ENCODE measurements at regions not wholly inside any gene's neighbourhood (a gene's known extent, or its start where the extent isn't known, plus 50 kb on each side); places are given as distances from the start of the nearest gene placed in this dataset.
A peak's percentile ranks its signal among the peaks of the same experiment; 100 is the strongest.

- H3K27ac ChIP-seq (ENCODE audit: low read depth in 1 of 2, low read length in 1 of 2): no peak overlapping the region
- no peaks in the 10 kb centered on the region for H3K27me3 ChIP-seq (ENCODE audit: control insufficient read depth in 3 of 3, insufficient read depth in 3 of 3, low read length in 2 of 3)
- peaks cover 0 to 5% (median 2%) of the 10 kb centered on the region in 4 donors for H3K9me3 ChIP-seq (ENCODE audit: control insufficient read depth in 4 of 4, insufficient read depth in 3 of 4, low read length in 3 of 4)
- DNase-seq (no peak), ATAC-seq (ENCODE audit: insufficient read depth, low FRiP score) (no peak)
- H3K4me3 ChIP-seq: no peak overlapping the region
- H3K4me1 ChIP-seq (ENCODE audit: control insufficient read depth in 5 of 5, insufficient read depth in 5 of 5, low read length in 5 of 5): peaks cover 0 to 8% (median 0%) of the 10 kb centered on the region in 5 donors
- H3K36me3 ChIP-seq (ENCODE audit: control insufficient read depth in 4 of 4, insufficient read depth in 4 of 4, low read length in 4 of 4): no peaks in the 10 kb centered on the region
- TF ChIP-seq CTCF (IDR thresholded peaks at IDR 0.05; ENCODE audit: control extremely low read depth, extremely low read depth): no peak
- 74 to 83% methylated on average over 6 of the region's 6 CpGs for WGBS, 2 donors
- H3K9ac ChIP-seq (ENCODE audit: insufficient read depth in 1 of 2, low read length in 2 of 2): no peak overlapping the region
Observed at GRCh38 chr21:35107520-35107919, 58.4 kb upstream of the RUNX1 start.

- no peak for TF ChIP-seq CTCF (IDR thresholded peaks at IDR 0.05; ENCODE audit: control extremely low read depth, extremely low read depth)
- DNase-seq: no peak
- Histone ChIP-seq H3K27me3 (ENCODE audit: control insufficient read depth in 3 of 3, insufficient read depth in 3 of 3, low read length in 2 of 3) (no peaks in the 10 kb centered on the region), H3K9me3 (ENCODE audit: control insufficient read depth in 4 of 4, insufficient read depth in 3 of 4, low read length in 3 of 4) (peaks cover 0 to 5% (median 2%) of the 10 kb centered on the region in 4 donors), H3K9ac (ENCODE audit: insufficient read depth in 1 of 2, low read length in 2 of 2) (no peak overlapping the region), H3K4me1 (ENCODE audit: control insufficient read depth in 5 of 5, insufficient read depth in 5 of 5, low read length in 5 of 5) (peaks cover 0 to 10% (median 0%) of the 10 kb centered on the region in 5 donors), H3K36me3 (ENCODE audit: control insufficient read depth in 4 of 4, insufficient read depth in 4 of 4, low read length in 4 of 4) (no peaks in the 10 kb centered on the region), H3K27ac (ENCODE audit: low read depth in 1 of 2, low read length in 1 of 2) (no peak overlapping the region), H3K4me3 (no peak overlapping the region)
- ATAC-seq (ENCODE audit: insufficient read depth, low FRiP score): no peak
- WGBS, 2 donors: 65 to 79% methylated on average over 11 of the region's 11 CpGs
Observed at GRCh38 chr21:35106246-35106835, 57.2 kb upstream of the RUNX1 start.

- no peak overlapping the region for H3K4me3 ChIP-seq
- H3K9me3 ChIP-seq (ENCODE audit: control insufficient read depth in 4 of 4, insufficient read depth in 3 of 4, low read length in 3 of 4): peaks cover 0 to 1% (median 0%) of the 10 kb centered on the region in 4 donors
- H3K36me3 ChIP-seq (ENCODE audit: control insufficient read depth in 4 of 4, insufficient read depth in 4 of 4, low read length in 4 of 4): no peaks in the 10 kb centered on the region
- no peaks in the 10 kb centered on the region for H3K27me3 ChIP-seq (ENCODE audit: control insufficient read depth in 3 of 3, insufficient read depth in 3 of 3, low read length in 2 of 3)
- H3K4me1 ChIP-seq (ENCODE audit: control insufficient read depth in 5 of 5, insufficient read depth in 5 of 5, low read length in 5 of 5): peaks cover 0 to 14% (median 0%) of the 10 kb centered on the region in 5 donors
- ATAC-seq (ENCODE audit: insufficient read depth, low FRiP score): no peak
- no peak overlapping the region for H3K9ac ChIP-seq (ENCODE audit: insufficient read depth in 1 of 2, low read length in 2 of 2)
- no peak overlapping the region for H3K27ac ChIP-seq (ENCODE audit: low read depth in 1 of 2, low read length in 1 of 2)
- 13 to 29% methylated on average over 8 of the region's 8 CpGs for WGBS, 2 donors
- DNase-seq: peak; percentile 32 to 40 (median 37)
- no peak for TF ChIP-seq CTCF (IDR thresholded peaks at IDR 0.05; ENCODE audit: control extremely low read depth, extremely low read depth)
Observed at GRCh38 chr21:35102488-35103371, 53.6 kb upstream of the RUNX1 start.
